ENCODE measurements at regions not wholly inside any gene's neighbourhood (a gene's known extent, or its start where the extent isn't known, plus 50 kb on each side); places are given as distances from the start of the nearest gene placed in this dataset.

DNA sequence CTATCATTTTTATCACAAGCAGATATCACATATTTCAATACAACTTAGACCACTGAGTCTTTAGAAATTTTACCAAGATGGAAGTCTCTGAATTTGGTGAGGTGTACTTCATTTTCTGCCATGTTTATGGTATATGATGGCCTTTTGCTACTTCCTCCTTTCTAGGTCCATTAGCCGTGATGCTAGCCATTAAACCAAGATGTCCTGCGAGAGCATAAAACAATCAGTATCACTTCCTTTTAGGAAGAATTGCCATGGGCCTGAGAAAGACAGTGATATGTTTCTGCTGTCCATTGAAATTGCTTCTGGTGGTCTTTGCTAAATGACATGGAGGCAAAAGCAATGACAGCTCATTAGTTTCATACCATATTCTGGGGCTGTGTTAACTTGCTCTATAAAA is 1851.7 kb upstream of the IGFBP7 start:
- no peak overlapping the region for H3K14ac ChIP-seq (ENCODE audit: insufficient read length)
- H4K8ac ChIP-seq (ENCODE audit: extremely low read depth, insufficient read depth, low read length): no peak overlapping the region
- H3K79me1 ChIP-seq (ENCODE audit: low read depth, low read length): no peaks in the 10 kb centered on the region
- H2BK20ac ChIP-seq (ENCODE audit: low read length): no peak overlapping the region
- DNase-seq (ENCODE audit: low read depth in 1 of 2, low spot score in 2 of 2) (no peak), FAIRE-seq (no peak)
- no peak overlapping the region for H2BK5ac ChIP-seq (ENCODE audit: low read depth, low read length)
- H2BK12ac ChIP-seq (ENCODE audit: low read depth, low read length): no peak overlapping the region
- no peaks in the 10 kb centered on the region for H4K20me1 ChIP-seq (replicated peaks in 1 of 2; ENCODE audit: control insufficient read depth in 1 of 2, insufficient read depth in 2 of 2, low read length in 2 of 2)
- no peak overlapping the region for H2BK120ac ChIP-seq (replicated peaks; ENCODE audit: low read depth, low read length)
- CTCF ChIA-PET (ENCODE audit: partially characterized antibody): no interaction called here
- WGBS, 2 experiments (ENCODE audit: extremely low coverage in 1 of 2, insufficient coverage in 1 of 2, insufficient read length in 1 of 2, insufficient replicate concordance in 2 of 2, low coverage in 1 of 2, low lambda C conversion rate in 2 of 2, missing lambda C conversion rate in 1 of 2): 50% methylated on average over 2 of the region's 2 CpGs; no CpG with 5 or more reads in 1 of the 2 experiments
- no peak overlapping the region for H3K56ac ChIP-seq (replicated peaks; ENCODE audit: insufficient read length, low read depth, low read length)
- no peaks in the 10 kb centered on the region for H3K27me3 ChIP-seq (replicated peaks in 1 of 4; ENCODE audit: control insufficient read depth in 3 of 4, extremely low read depth in 1 of 4, insufficient read depth in 3 of 4, low read length in 3 of 4)
- no peaks in the 10 kb centered on the region for H3K36me3 ChIP-seq (ENCODE audit: control insufficient read depth in 2 of 4, insufficient read depth in 4 of 4, low read length in 3 of 4)
- no peaks in the 10 kb centered on the region for H3K4me1 ChIP-seq (replicated peaks in 1 of 4; ENCODE audit: control insufficient read depth in 3 of 4, insufficient read depth in 4 of 4, low read length in 3 of 4)
- 0 out of 2 replicates have a peak overlapping the region, but pooled peaks have one; percentile 5 for H2AFZ ChIP-seq (ENCODE audit: low read length)
- H4K5ac ChIP-seq (ENCODE audit: insufficient read length, low read depth, low read length): no peak overlapping the region
- no peak overlapping the region for H2BK15ac ChIP-seq (ENCODE audit: low read length)
- no peak overlapping the region for H3K4me2 ChIP-seq (ENCODE audit: insufficient read depth in 1 of 2, low read depth in 2 of 2, low read length in 2 of 2)
- H3K9ac ChIP-seq (replicated peaks in 1 of 4; ENCODE audit: extremely low read depth in 1 of 4, low read depth in 3 of 4, low read length in 3 of 4): no peak overlapping the region
- no peak for TF ChIP-seq RBBP5 (IDR thresholded peaks at IDR 0.05; ENCODE audit: borderline replicate concordance, low read depth, low read length)
- no peak for TF ChIP-seq KDM4A (IDR thresholded peaks at IDR 0.05; ENCODE audit: low read depth, low read length, severe bottlenecking)
- no peak for TF ChIP-seq GABPA (IDR thresholded peaks at IDR 0.05; ENCODE audit: borderline replicate concordance, insufficient read depth, low read length)
- H3K18ac ChIP-seq (ENCODE audit: extremely low read depth, low read length): no peak overlapping the region
- no peaks in the 10 kb centered on the region for H3K9me3 ChIP-seq (ENCODE audit: insufficient read depth in 2 of 2, low read depth in 1 of 2, low read length in 1 of 2)
- H3K27ac ChIP-seq (ENCODE audit: low read depth, low read length): no peak overlapping the region
- H3K23me2 ChIP-seq (ENCODE audit: low read depth, low read length): no peaks in the 10 kb centered on the region
- H3K23ac ChIP-seq (ENCODE audit: insufficient read length): no peak overlapping the region
- POLR2A ChIA-PET (ENCODE audit: partially characterized antibody): no interaction called here
- no peak overlapping the region for H4K91ac ChIP-seq (replicated peaks; ENCODE audit: insufficient read length, low read length)
- no peak overlapping the region for H3K4ac ChIP-seq (replicated peaks; ENCODE audit: insufficient read length, low read depth, low read length)
- no peaks in the 10 kb centered on the region for H3K79me2 ChIP-seq (ENCODE audit: control insufficient read depth in 1 of 2, insufficient read depth in 2 of 2, low read length in 2 of 2)
- no peak overlapping the region for H3K4me3 ChIP-seq (ENCODE audit: extremely low read depth in 1 of 4, insufficient read depth in 2 of 4, low read depth in 3 of 4, low read length in 4 of 4)
- no peak overlapping the region for H2AK5ac ChIP-seq (ENCODE audit: low read depth, low read length)
